A673 (cell line): ENCODE measurements at regions not wholly inside any gene's neighbourhood (a gene's known extent, or its start where the extent isn't known, plus 50 kb on each side); places are given as distances from the start of the nearest gene placed in this dataset.

Experiments
- BruUV-seq: library from RNA; stranded (reverse); fragments of 400-500 nt; replicated peaks from 2 replicates; lab custom pipeline; 2021; lab: Mats Ljungman, UMichigan
- CTCF ChIA-PET: fragments of 300-600 bp; sonication (Branson Sonifier 250); formaldehyde crosslinking; loops from one replicate; lab custom pipeline; 2022; ENCODE audit warnings: antibody characterized with exemption; lab: Charles Lee
- POLR2A ChIA-PET: fragments of 300-600 bp; sonication (Branson Sonifier 250); formaldehyde crosslinking; loops from one replicate; lab custom pipeline; 2022; ENCODE audit warnings: antibody characterized with exemption; ENCODE audit not compliant: low non-redundant PET; lab: Charles Lee
- DNase-seq: peaks from one replicate; pipeline ENCODE4 v3.0.0-alpha.2; 2015; ENCODE audit warnings: low spot score
- H3K27ac ChIP-seq: fragments of 200-600 bp; sonication (generic); 2 replicates; pipeline ENCODE4 v1.5.1; 2016; ENCODE audit warnings: mixed run types, low read depth, mild to moderate bottlenecking, mixed read lengths, antibody characterized with exemption, low read length; ENCODE audit not compliant: poor library complexity, severe bottlenecking
- H3K27me3 ChIP-seq: fragments of 200-600 bp; sonication (generic); replicated peaks from 2 replicates; pipeline ENCODE4 v1.6.1; 2017; ENCODE audit warnings: mixed run types, low read depth, mild to moderate bottlenecking, mixed read lengths, antibody characterized with exemption, low read length; ENCODE audit not compliant: insufficient read depth, poor library complexity
- H3K36me3 ChIP-seq: fragments of 200-600 bp; sonication (generic); 2 replicates; pipeline ENCODE4 v1.6.1; 2016; ENCODE audit warnings: mixed run types, mild to moderate bottlenecking, mixed read lengths, antibody characterized with exemption, low read length; ENCODE audit not compliant: insufficient read depth, poor library complexity, severe bottlenecking
- H3K4me1 ChIP-seq: fragments of 200-600 bp; sonication (generic); 2 replicates; pipeline ENCODE4 v1.6.1; 2017; ENCODE audit warnings: mixed run types, mild to moderate bottlenecking, mixed read lengths, antibody characterized with exemption, low read length; ENCODE audit not compliant: insufficient read depth, poor library complexity, severe bottlenecking
- H3K4me3 ChIP-seq: fragments of 200-600 bp; sonication (generic); 2 replicates; pipeline ENCODE4 v1.5.1; 2016; ENCODE audit warnings: low read depth, mixed run types, mild to moderate bottlenecking, mixed read lengths, low read length; ENCODE audit not compliant: poor library complexity, severe bottlenecking
- H3K9me3 ChIP-seq: fragments of 200-600 bp; sonication (generic); 2 replicates; pipeline ENCODE4 v1.6.1; 2016; ENCODE audit warnings: mixed run types, low read depth, mild to moderate bottlenecking, mixed read lengths, antibody characterized with exemption, low read length; ENCODE audit not compliant: poor library complexity, severe bottlenecking
- EZH2 ChIP-seq: fragments of 200-600 bp; sonication (generic); IDR thresholded peaks from 2 replicates; pipeline ENCODE4 v1.6.1; 2017; ENCODE audit warnings: borderline replicate concordance, low read depth, mild to moderate bottlenecking, mixed read lengths, antibody characterized with exemption, low read length; ENCODE audit not compliant: poor library complexity, severe bottlenecking
- intact Hi-C: fragments of 100-400 bp; cut with micrococcal nuclease; formaldehyde crosslinking; loops from one replicate; pipeline ENCODE4 v1.10.0; 2022; ENCODE audit not compliant: unreplicated experiment
- TF ChIP-seq, protein P1 (sequence below): fragments of 300-800, 200-600 bp; sonication (generic); conservative IDR thresholded peaks from 2 replicates; pipeline ENCODE4 v1.5.1; 2017; ENCODE audit warnings: low read depth, mild to moderate bottlenecking, antibody characterized with exemption, low read length, moderate library complexity, mixed read lengths

DNA sequence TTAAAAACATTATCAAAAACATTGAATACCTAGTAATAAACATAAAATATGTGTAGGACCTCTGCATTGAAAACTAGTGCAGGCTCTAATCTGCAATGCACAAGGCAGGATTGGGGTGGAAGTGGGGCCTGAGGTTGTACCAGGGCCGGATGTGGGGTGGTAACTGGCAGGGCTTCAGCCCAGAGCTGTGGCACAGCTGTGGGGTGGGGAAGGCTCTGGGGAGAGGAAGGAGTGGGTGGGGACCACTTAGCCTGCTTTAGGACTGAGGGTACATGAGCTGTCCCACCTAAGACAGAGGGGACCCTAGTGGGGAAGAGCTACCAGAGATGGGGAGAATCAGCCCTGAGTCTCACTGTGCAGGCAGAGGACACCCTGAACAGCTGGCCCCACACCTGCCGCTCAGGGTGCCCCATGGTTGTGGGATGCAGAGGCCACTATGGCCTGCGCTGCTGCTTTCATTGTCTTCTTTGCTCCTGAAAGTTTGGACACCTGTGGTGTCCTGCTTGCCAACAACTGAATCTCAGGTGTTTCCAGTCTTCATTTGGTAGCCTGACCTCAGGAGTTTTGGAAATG, 311.4 kb downstream of the TLE4 start:
- ChIA-PET POLR2A (no interaction called here), CTCF (no interaction called here)
- no peaks in the 10 kb centered on the region for H3K36me3 ChIP-seq
- H3K27me3 ChIP-seq = peaks cover 13% of the 10 kb centered on the region
- no peak overlapping the region for H3K27ac ChIP-seq
- TF ChIP-seq, protein P1, sequence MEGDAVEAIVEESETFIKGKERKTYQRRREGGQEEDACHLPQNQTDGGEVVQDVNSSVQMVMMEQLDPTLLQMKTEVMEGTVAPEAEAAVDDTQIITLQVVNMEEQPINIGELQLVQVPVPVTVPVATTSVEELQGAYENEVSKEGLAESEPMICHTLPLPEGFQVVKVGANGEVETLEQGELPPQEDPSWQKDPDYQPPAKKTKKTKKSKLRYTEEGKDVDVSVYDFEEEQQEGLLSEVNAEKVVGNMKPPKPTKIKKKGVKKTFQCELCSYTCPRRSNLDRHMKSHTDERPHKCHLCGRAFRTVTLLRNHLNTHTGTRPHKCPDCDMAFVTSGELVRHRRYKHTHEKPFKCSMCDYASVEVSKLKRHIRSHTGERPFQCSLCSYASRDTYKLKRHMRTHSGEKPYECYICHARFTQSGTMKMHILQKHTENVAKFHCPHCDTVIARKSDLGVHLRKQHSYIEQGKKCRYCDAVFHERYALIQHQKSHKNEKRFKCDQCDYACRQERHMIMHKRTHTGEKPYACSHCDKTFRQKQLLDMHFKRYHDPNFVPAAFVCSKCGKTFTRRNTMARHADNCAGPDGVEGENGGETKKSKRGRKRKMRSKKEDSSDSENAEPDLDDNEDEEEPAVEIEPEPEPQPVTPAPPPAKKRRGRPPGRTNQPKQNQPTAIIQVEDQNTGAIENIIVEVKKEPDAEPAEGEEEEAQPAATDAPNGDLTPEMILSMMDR = no peak
- no peak for TF ChIP-seq EZH2
- intact Hi-C loops = no loop called here
- BruUV-seq = no TSS peak
- no peaks in the 10 kb centered on the region for H3K9me3 ChIP-seq
- DNase-seq = no peak
- no peaks in the 10 kb centered on the region for H3K4me1 ChIP-seq
- H3K4me3 ChIP-seq = no peak overlapping the region

DNA sequence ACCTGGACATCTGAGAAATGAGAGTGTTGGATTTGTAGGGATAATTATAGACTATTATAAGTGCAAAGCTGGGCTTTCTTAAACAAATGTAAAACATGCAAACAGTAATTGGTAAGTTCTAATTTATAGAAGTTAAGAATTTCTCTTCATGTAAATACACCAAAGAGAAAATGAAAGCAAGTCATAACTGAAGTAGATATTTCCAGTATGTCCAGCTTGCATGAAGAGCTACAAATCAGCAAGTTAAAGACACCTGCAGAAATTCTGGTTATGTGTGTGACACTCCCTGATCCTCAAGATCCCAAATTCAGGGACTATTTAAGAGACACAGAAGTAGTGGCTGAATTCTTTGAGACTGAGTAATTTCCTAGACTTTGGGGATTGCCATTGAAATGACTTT, 308.9 kb downstream of the TLE4 start:
- DNase-seq = no peak
- intact Hi-C loops = no loop called here
- Histone ChIP-seq H3K27me3 (peaks cover 16% of the 10 kb centered on the region), H3K9me3 (no peaks in the 10 kb centered on the region), H3K4me3 (no peak overlapping the region), H3K4me1 (no peaks in the 10 kb centered on the region), H3K27ac (no peak overlapping the region), H3K36me3 (no peaks in the 10 kb centered on the region)
- BruUV-seq = no TSS peak
- TF ChIP-seq, protein P1 = no peak
- TF ChIP-seq EZH2 = no peak
- POLR2A ChIA-PET = no interaction called here
- CTCF ChIA-PET = no interaction called here

DNA sequence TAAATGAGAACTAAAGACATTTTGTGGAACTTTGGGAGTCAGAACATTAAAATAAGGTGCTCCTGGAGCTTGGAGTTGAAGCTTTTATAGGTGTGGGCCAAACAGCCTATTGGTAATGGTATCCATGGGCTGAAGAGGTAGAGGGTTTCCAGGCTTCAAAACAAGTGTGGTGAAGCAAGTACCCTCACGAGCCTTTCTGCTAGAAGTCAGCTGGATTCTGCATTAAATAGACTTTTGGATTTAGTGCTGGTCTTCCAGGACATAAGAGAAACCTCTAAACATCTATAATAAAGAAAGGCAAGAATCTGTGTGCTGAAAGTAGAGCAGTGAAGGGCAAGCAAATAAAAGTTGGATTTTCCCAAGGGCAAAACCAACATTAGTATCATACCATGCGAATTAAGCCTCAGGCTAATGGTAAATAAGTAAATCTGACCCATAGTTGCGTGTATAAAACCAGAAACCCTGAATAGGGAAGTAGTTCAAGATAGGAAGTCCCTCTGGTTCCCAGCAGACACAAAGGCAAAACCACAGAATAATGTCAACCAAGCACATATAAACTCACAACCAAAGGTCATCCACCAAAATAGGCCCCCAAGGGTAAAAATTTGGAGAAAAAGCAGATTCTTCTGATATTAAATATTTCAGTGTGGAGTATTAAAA, 306.3 kb downstream of the TLE4 start:
- BruUV-seq = no TSS peak
- intact Hi-C loops = no loop called here
- H3K4me1 ChIP-seq = no peaks in the 10 kb centered on the region

More for the DNA sequence above, 306.3 kb downstream of the TLE4 start:
- no peak for DNase-seq
- Histone ChIP-seq H3K9me3 (no peaks in the 10 kb centered on the region), H3K27ac (no peak overlapping the region), H3K4me3 (no peak overlapping the region), H3K36me3 (no peaks in the 10 kb centered on the region), H3K27me3 (peaks cover 16% of the 10 kb centered on the region)
- CTCF ChIA-PET = no interaction called here
- TF ChIP-seq EZH2 = no peak
- TF ChIP-seq, protein P1 = no peak
- POLR2A ChIA-PET = no interaction called here
